ENCODE measurements at regions not wholly inside any gene's neighbourhood (a gene's known extent, or its start where the extent isn't known, plus 50 kb on each side); places are given as distances from the start of the nearest gene placed in this dataset.

GRCh38 chr1:38279148-38279547 lies 232.6 kb upstream of the POU3F1 start:
- TF ChIP-seq POLR2A (IDR thresholded peaks at IDR 0.05; ENCODE audit: low read depth, low read length) (no peak), TAF1 (IDR thresholded peaks at IDR 0.05; ENCODE audit: low read depth, low read length) (no peak), POLR2AphosphoS5 (IDR thresholded peaks at IDR 0.05; ENCODE audit: low read depth, low read length) (no peak), SPI1 (IDR thresholded peaks at IDR 0.05; ENCODE audit: low read depth, low read length) (no peak), PAX5 (IDR thresholded peaks at IDR 0.05; ENCODE audit: insufficient read depth, low read length, severe bottlenecking) (no peak)

Data from GM12891 (cell line).